Calu3 (cell line): ENCODE measurements at regions not wholly inside any gene's neighbourhood (a gene's known extent, or its start where the extent isn't known, plus 50 kb on each side); places are given as distances from the start of the nearest gene placed in this dataset.

Source experiments
- BruUV-seq: library from RNA; stranded (reverse); fragments of 400-500 nt; replicated peaks from 2 replicates; lab custom pipeline; 2021; lab: Mats Ljungman, UMichigan
- CTCF ChIA-PET: fragments of 300-600 bp; sonication (Branson Sonifier 250); formaldehyde crosslinking; loops from one replicate; lab custom pipeline; 2022; ENCODE audit warnings: antibody characterized with exemption; lab: Charles Lee
- DNase-seq: peaks from one replicate; pipeline ENCODE4 v3.0.0; 2022
- H3K27ac Mint-ChIP-seq: one replicate; pipeline ENCODE4 v1.8.0; 2022; ENCODE audit warnings: mixed read lengths; ENCODE audit not compliant: unreplicated experiment
- H3K27me3 Mint-ChIP-seq: one replicate; pipeline ENCODE4 v1.8.0; 2022; ENCODE audit warnings: mixed read lengths; ENCODE audit not compliant: unreplicated experiment
- H3K36me3 Mint-ChIP-seq: one replicate; pipeline ENCODE4 v1.8.0; 2022; ENCODE audit warnings: mild to moderate bottlenecking, moderate library complexity, mixed read lengths; ENCODE audit not compliant: insufficient read depth, unreplicated experiment
- H3K4me1 Mint-ChIP-seq: one replicate; pipeline ENCODE4 v1.8.0; 2022; ENCODE audit warnings: mild to moderate bottlenecking, low read depth, mixed read lengths; ENCODE audit not compliant: unreplicated experiment
- H3K4me3 Mint-ChIP-seq: one replicate; pipeline ENCODE4 v1.8.0; 2022; ENCODE audit warnings: mild to moderate bottlenecking, low read depth, moderate library complexity, mixed read lengths; ENCODE audit not compliant: unreplicated experiment
- H3K9me3 Mint-ChIP-seq: one replicate; pipeline ENCODE4 v1.8.0; 2022; ENCODE audit warnings: low read depth, mixed read lengths; ENCODE audit not compliant: unreplicated experiment
- CTCF ChIP-seq: fragments of 200-600 bp; IDR thresholded peaks from one replicate; pipeline ENCODE4 v1.8.0; 2022; ENCODE audit warnings: antibody characterized with exemption; ENCODE audit not compliant: unreplicated experiment
- intact Hi-C: fragments of 100-400 bp; cut with micrococcal nuclease; formaldehyde crosslinking; loops from one replicate; pipeline ENCODE4 v1.10.0; 2022; ENCODE audit not compliant: unreplicated experiment

DNA sequence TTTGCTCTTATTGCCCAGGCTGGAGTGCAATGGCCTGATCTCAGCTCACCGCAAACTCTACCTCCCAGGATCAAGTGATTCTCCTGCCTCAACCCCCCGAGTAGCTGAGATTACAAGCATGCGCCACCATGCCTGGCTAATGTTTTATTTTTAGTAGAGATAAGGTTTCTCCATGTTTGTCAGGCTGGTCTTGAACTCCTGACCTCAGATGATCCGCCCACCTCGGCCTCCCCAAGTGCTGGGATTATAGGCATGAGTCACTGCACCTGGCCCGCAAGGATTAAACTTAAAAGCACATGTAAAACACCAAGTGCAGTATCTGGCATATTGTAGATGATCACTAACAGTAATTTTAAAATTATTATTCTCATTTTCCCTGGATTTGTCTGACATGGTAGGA, 72.9 kb downstream of the C1QL2 start:
- CTCF ChIA-PET = no interaction called here
- intact Hi-C loops = loop anchor here (10.0 kb wide), 1 partner anchor 89 kb away; no protein-coding TSS in a partner anchor
- H3K4me3 Mint-ChIP-seq = no peak overlapping the region

GRCh38 chr2:119083416-119083815, 75.1 kb downstream of the C1QL2 start:
- DNase-seq = no peak
- H3K27ac Mint-ChIP-seq = no peak overlapping the region
- TF ChIP-seq CTCF = no peak
- H3K36me3 Mint-ChIP-seq = no peaks in the 10 kb centered on the region
- BruUV-seq = no TSS peak
- no peak overlapping the region for H3K4me3 Mint-ChIP-seq
- CTCF ChIA-PET = no interaction called here
- peaks cover 24% of the 10 kb centered on the region for H3K4me1 Mint-ChIP-seq
- H3K27me3 Mint-ChIP-seq = no peaks in the 10 kb centered on the region
- intact Hi-C loops = loop anchor here (10.0 kb wide), 1 partner anchor 91 kb away; no protein-coding TSS in a partner anchor
- H3K9me3 Mint-ChIP-seq = peaks cover 7% of the 10 kb centered on the region

More for the DNA sequence above, 72.9 kb downstream of the C1QL2 start:
- Mint-ChIP-seq H3K27me3 (peaks cover 3% of the 10 kb centered on the region), H3K4me1 (peaks cover 24% of the 10 kb centered on the region), H3K27ac (no peak overlapping the region), H3K9me3 (peaks cover 7% of the 10 kb centered on the region), H3K36me3 (no peaks in the 10 kb centered on the region)
- peak; percentile 51 for DNase-seq
- no peak for TF ChIP-seq CTCF
- no TSS peak for BruUV-seq

DNA sequence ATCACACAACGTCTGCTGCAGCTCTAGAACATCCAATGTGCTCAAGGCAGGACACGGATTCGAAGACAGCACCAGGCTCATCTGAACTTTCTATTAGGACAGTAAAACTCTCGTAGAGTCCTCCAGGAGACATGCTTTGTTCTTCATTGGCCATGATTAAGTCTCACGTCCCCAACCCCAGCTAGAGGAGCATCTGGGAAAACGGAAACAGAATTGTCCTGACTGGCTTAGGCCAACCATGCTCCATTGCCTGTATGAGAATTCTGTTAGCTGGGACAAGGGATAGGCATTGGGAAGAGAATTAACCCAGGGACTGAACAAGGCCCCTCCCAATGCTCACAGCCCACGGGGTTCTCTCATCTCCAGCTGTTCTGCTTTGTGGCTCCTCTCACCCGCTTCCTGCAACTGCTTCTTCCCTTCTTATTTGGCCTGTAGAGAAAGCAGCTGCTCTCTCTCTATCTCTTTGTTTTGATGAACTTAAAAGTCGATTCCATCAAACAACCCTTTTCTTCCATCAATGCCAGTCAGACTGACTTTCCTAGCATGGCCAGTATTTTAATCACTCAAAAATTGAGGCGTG, 75.6 kb downstream of the C1QL2 start:
- no peaks in the 10 kb centered on the region for H3K36me3 Mint-ChIP-seq
- H3K4me1 Mint-ChIP-seq = peaks cover 24% of the 10 kb centered on the region
- BruUV-seq = no TSS peak
- H3K4me3 Mint-ChIP-seq = no peak overlapping the region
- TF ChIP-seq CTCF = no peak
- no peaks in the 10 kb centered on the region for H3K27me3 Mint-ChIP-seq
- H3K27ac Mint-ChIP-seq = no peak overlapping the region
- no peak for DNase-seq
- CTCF ChIA-PET = no interaction called here
- peaks cover 7% of the 10 kb centered on the region for H3K9me3 Mint-ChIP-seq
- intact Hi-C loops = loop anchor here (10.0 kb wide), 1 partner anchor 92 kb away; no protein-coding TSS in a partner anchor

- CTCF ChIA-PET = no interaction called here
- TF ChIP-seq CTCF = no peak
- Mint-ChIP-seq H3K9me3 (peaks cover 7% of the 10 kb centered on the region), H3K36me3 (no peaks in the 10 kb centered on the region), H3K4me1 (no peaks in the 10 kb centered on the region), H3K27me3 (peaks cover 16% of the 10 kb centered on the region), H3K27ac (no peak overlapping the region), H3K4me3 (no peak overlapping the region)
- no peak for DNase-seq
- intact Hi-C loops = no loop called here
- BruUV-seq = no TSS peak
Observed at GRCh38 chr2:119078796-119079195, 79.8 kb downstream of the C1QL2 start.
